ENCODE measurements at regions not wholly inside any gene's neighbourhood (a gene's known extent, or its start where the extent isn't known, plus 50 kb on each side); places are given as distances from the start of the nearest gene placed in this dataset.

DNA sequence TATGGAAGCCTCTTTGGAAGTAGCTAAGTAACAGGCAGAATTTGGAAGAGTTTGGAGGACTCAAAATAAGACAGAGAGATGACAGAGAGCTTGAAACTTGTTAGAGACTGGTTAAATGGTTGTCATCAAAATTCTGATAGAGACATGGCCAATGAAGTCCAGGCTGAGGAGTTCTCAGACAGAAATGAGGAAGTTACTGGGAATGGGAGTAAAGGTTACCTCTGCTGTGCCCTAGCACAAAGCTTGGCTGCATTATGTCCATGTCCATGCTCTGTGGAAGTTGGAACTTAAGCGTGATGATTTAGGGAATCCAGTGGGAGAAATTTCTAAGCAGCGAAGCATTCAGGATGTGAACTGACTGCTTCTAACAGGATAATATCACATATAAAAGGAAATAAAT lies 146.2 kb upstream of the NDST4 start:
- intact Hi-C loops (cut with DNase I): no loop called here
- no peaks in the 10 kb centered on the region for H3K9me3 ChIP-seq
- TF ChIP-seq POLR2A (IDR thresholded peaks at IDR 0.05; ENCODE audit: low read depth) (no peak), EP300 (IDR thresholded peaks at IDR 0.05) (no peak), POLR2AphosphoS5 (IDR thresholded peaks at IDR 0.05) (no peak)
- TF ChIP-seq, protein P1, sequence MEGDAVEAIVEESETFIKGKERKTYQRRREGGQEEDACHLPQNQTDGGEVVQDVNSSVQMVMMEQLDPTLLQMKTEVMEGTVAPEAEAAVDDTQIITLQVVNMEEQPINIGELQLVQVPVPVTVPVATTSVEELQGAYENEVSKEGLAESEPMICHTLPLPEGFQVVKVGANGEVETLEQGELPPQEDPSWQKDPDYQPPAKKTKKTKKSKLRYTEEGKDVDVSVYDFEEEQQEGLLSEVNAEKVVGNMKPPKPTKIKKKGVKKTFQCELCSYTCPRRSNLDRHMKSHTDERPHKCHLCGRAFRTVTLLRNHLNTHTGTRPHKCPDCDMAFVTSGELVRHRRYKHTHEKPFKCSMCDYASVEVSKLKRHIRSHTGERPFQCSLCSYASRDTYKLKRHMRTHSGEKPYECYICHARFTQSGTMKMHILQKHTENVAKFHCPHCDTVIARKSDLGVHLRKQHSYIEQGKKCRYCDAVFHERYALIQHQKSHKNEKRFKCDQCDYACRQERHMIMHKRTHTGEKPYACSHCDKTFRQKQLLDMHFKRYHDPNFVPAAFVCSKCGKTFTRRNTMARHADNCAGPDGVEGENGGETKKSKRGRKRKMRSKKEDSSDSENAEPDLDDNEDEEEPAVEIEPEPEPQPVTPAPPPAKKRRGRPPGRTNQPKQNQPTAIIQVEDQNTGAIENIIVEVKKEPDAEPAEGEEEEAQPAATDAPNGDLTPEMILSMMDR (IDR thresholded peaks at IDR 0.05): no peak

DNA sequence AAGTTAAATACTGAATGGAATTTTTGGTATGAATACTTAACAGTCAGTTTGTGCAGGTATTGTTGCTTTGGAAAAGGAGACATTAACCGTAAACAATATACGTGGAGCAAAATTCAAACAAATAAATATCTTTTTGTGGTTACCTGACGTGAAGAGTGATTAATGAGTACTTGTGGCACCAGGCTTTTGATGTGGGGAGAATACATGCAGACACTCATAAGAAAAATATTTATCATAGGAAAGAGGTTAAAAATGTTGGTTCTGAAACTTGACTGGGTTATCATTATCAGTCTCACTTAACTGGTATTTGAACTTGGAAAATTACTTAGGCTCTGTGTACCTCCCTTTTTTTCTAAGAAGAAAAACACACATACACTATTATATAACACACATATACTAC lies 136.4 kb upstream of the NDST4 start:
- intact Hi-C loops (cut with DNase I): no loop called here
- H3K9me3 ChIP-seq: no peaks in the 10 kb centered on the region
- no peak overlapping the region for H3K27ac ChIP-seq (replicated peaks in 1 of 4)
- no peak for DNase-seq (ENCODE audit: extremely low spot score)
- TF ChIP-seq, protein P1 (IDR thresholded peaks at IDR 0.05): no peak
- TF ChIP-seq POLR2AphosphoS5 (IDR thresholded peaks at IDR 0.05): no peak
- TF ChIP-seq EP300 (IDR thresholded peaks at IDR 0.05): no peak
- TF ChIP-seq POLR2A (IDR thresholded peaks at IDR 0.05; ENCODE audit: low read depth): no peak
- no peaks in the 10 kb centered on the region for H3K36me3 ChIP-seq
- no peaks in the 10 kb centered on the region for H3K4me1 ChIP-seq
- no peak overlapping the region for H3K4me3 ChIP-seq
- no peaks in the 10 kb centered on the region for H3K27me3 ChIP-seq
- WGBS: 54% methylated on average over 3 of the region's 3 CpGs

More for the DNA sequence above, 146.2 kb upstream of the NDST4 start:
- H3K27me3 ChIP-seq: no peaks in the 10 kb centered on the region
- H3K36me3 ChIP-seq: no peaks in the 10 kb centered on the region
- 96% methylated on average over 2 of the region's 2 CpGs for WGBS
- H3K27ac ChIP-seq (replicated peaks in 1 of 4): no peak overlapping the region
- DNase-seq (ENCODE audit: extremely low spot score): no peak
- H3K4me3 ChIP-seq: no peak overlapping the region
- no peaks in the 10 kb centered on the region for H3K4me1 ChIP-seq

DNA sequence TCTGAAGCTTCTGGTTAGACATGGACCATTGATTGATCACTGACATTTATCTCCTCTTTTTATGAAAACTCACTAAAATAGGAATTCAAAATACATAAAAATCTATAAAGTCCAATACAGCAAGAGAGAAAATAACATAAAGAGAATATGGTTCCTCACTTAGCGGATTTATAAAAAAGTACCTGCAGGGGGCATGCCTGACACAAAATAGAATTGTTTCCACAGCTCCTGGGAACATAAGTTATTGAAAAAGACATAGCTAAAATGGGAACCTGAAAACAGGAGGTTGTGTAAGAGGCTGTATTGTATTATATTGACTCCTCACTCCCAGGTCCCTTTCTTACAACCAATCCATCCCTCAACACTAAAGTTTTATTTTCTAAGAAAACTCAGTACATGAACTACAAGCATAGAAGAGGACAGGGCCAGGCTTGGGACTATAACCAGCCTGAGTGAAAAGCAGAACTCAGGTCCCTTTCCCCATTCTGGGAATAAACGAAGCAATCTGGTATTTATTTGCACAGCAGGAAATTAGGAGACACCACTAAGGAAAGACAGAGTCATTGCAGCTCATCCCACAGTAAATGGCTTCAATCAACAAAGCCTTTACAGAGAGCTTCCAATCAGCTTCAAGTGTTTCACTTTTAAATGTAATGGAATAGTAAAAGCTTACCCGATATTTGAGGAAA lies 121.1 kb upstream of the NDST4 start:
- no peak for DNase-seq (ENCODE audit: extremely low spot score)
- TF ChIP-seq POLR2AphosphoS5 (IDR thresholded peaks at IDR 0.05): no peak
- TF ChIP-seq, protein P1 (IDR thresholded peaks at IDR 0.05): no peak
- no peak for TF ChIP-seq EP300 (IDR thresholded peaks at IDR 0.05)
- TF ChIP-seq POLR2A (IDR thresholded peaks at IDR 0.05; ENCODE audit: low read depth): no peak
- no peak overlapping the region for H3K27ac ChIP-seq (replicated peaks in 1 of 4)
- H3K4me3 ChIP-seq: no peak overlapping the region
- intact Hi-C loops (cut with DNase I): no loop called here
- H3K4me1 ChIP-seq: no peaks in the 10 kb centered on the region
- no peaks in the 10 kb centered on the region for H3K9me3 ChIP-seq
- 51% methylated on average over 3 of the region's 3 CpGs for WGBS
- no peaks in the 10 kb centered on the region for H3K36me3 ChIP-seq
- H3K27me3 ChIP-seq: no peaks in the 10 kb centered on the region

DNA sequence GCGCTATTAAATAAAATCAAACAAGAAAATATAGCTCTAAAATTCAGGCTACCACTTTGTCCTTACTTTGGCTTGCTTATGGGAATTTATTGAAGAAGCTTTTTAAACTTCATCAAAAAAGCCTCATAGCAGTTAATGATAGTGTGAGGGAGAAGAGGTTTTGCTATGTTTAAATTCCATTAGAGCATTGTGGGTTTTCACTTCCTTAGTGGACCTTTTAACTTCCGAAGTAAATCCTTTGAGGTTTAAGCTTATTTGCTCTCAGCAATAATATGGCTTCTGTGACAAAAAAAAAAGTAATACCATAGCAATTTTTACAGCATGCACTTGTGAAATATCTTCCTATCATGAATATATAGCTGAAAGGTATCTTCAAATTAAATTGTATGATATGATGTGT lies 120.2 kb upstream of the NDST4 start:
- H3K4me3 ChIP-seq: no peak overlapping the region
- H3K27ac ChIP-seq (replicated peaks in 1 of 4): no peak overlapping the region
- DNase-seq (ENCODE audit: extremely low spot score): no peak
- intact Hi-C loops (cut with DNase I): no loop called here
- WGBS: 78% methylated on average over 2 of the region's 2 CpGs
- no peaks in the 10 kb centered on the region for H3K27me3 ChIP-seq
- no peaks in the 10 kb centered on the region for H3K9me3 ChIP-seq
- TF ChIP-seq POLR2AphosphoS5 (IDR thresholded peaks at IDR 0.05) (no peak), POLR2A (IDR thresholded peaks at IDR 0.05; ENCODE audit: low read depth) (no peak), EP300 (IDR thresholded peaks at IDR 0.05) (no peak)
- TF ChIP-seq, protein P1 (IDR thresholded peaks at IDR 0.05): no peak
- no peaks in the 10 kb centered on the region for H3K36me3 ChIP-seq
- no peaks in the 10 kb centered on the region for H3K4me1 ChIP-seq

DNA sequence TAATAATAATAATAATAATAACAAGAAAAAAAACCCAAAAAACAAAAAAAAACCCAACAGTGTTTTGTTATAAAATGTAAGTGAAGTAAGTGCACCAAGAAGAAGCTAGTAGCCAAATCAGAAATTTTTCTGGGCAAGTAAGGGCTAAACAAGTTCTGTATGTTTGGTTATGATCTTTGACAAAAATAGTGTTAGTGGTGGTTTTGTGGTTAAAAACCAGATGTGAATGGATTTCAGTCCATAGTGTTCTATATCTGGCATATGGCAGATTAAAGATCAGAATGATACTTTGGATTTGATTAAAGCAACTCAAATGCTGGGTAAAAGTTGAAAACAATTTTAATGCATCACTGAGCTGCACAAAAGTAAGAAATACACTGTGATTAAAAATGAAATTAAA lies 116.5 kb upstream of the NDST4 start:
- Histone ChIP-seq H3K4me3 (no peak overlapping the region), H3K27ac (replicated peaks in 1 of 4) (no peak overlapping the region), H3K36me3 (no peaks in the 10 kb centered on the region), H3K9me3 (no peaks in the 10 kb centered on the region), H3K4me1 (no peaks in the 10 kb centered on the region), H3K27me3 (no peaks in the 10 kb centered on the region)
- intact Hi-C loops (cut with DNase I): no loop called here
- DNase-seq (ENCODE audit: extremely low spot score): no peak
- TF ChIP-seq EP300 (IDR thresholded peaks at IDR 0.05) (no peak), POLR2A (IDR thresholded peaks at IDR 0.05; ENCODE audit: low read depth) (no peak), POLR2AphosphoS5 (IDR thresholded peaks at IDR 0.05) (no peak)
- TF ChIP-seq, protein P1 (IDR thresholded peaks at IDR 0.05): no peak

All from esophagus muscularis mucosa (tissue), 4 donors.